HG02623 (cell line): ENCODE measurements at regions not wholly inside any gene's neighbourhood (a gene's known extent, or its start where the extent isn't known, plus 50 kb on each side); places are given as distances from the start of the nearest gene placed in this dataset.
"Not testable (repeated sequence)": the region's sequence is repeated elsewhere in the genome, so short reads cannot be mapped to it uniquely, and the experiment has no call there.

ENCODE experiments used
- ATAC-seq: cut with Tn5 transposase; IDR thresholded peaks from one replicate; pipeline ENCODE4 v1.9.1; 2021; ENCODE audit warnings: moderate library complexity; ENCODE audit not compliant: unreplicated experiment

DNA sequence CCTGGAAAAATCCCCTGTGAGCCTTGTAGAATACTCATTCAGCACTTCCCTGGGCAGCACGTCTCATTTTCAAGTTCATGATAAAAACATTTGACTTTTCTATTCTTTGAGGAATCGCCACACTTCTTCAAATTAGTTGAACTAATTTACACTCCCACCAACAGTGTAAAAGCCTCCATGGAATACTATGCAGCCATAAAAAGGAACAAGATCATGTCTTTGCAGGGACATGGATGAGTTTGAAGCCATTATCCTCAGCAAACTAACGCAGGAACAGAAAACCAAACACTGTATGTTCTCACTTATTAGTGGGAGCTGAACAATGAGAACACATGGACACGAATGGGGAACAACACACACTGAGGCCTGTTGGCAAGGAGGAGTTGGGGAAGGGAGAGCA, 102.0 kb upstream of the HEY2 start:
- ATAC-seq = no peak

DNA sequence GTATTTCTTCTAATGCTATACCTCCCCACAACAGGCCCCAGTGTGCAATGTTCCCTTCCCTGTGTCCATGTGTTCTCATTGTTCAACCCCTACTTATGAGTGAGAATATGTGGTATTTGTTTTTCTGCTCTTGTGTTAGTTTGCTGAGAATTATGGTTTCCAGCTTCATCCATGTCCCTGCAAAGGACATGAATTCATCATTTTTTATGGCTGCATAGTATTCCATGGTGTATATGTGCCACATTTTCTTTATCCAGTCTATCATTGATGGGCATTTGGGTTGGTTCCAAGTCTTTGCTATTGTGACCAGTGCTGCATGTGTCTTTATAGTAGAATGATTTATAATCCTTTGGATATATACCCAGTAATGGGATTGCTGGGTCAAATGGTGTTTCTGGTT, 95.7 kb upstream of the HEY2 start:
- ATAC-seq = not testable (repeated sequence)

DNA sequence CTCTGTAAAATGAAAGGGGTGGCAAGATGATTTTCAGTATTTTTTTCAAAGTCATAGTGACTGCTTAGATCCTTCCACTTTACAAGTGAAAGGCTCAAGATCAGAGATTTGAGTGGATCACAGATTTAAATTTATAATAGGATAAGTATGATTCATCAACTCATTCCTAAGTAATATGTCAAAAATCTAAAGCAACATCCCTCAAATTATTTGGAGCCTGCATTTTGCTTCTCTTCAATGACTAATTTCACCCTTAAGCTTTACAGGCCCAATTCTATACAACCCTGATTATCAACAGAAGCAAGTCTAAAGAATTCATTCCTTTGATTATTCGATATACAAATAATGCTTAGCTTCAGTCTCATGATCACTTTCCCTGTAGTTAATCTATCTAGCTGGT, 93.9 kb upstream of the HEY2 start:
- no peak for ATAC-seq

DNA sequence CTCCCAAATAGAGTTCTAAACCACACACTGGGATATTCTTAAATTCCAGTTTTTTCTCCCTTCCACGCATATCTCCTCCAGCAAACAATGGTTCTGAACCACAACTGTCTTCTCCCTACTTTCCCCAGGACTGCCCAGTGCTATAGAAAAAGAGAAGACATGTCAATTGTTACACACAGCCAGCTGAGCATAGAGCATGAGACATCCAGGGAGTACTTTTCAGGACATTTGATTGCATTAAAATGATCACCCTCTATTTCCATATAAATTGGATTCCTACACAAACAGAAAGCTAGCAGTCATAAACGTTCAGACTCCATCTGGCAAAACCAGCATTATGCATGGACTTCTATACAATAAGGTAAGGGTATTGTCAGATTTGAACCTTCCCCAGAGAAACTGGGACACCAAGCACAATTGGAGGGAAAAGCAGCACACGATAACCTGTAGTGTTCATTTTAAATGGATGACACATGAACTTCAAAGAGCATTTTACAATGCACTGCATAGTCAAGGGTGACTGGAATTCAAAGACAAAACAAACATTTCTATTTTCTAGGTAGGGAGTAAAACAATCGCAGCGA, 93.1 kb upstream of the HEY2 start:
- no peak for ATAC-seq

DNA sequence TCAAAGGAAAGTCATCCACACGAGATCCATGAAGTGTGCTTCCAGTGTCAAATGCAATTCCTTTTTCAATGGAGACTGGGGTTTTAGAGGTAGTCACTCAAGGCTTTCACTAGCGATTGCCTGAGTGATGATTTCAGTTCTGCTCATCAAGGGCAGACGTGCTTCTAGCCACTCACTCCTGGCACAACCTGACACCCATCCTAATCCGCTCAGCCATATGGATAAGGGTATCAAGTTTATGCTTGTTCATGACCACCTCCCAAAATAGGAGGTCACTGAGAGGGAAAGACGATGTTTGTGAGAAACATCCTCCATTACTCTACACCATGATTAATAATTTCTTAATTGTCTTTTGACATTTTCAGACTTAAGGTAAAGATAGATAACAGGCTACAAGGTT, 91.3 kb upstream of the HEY2 start:
- no peak for ATAC-seq

DNA sequence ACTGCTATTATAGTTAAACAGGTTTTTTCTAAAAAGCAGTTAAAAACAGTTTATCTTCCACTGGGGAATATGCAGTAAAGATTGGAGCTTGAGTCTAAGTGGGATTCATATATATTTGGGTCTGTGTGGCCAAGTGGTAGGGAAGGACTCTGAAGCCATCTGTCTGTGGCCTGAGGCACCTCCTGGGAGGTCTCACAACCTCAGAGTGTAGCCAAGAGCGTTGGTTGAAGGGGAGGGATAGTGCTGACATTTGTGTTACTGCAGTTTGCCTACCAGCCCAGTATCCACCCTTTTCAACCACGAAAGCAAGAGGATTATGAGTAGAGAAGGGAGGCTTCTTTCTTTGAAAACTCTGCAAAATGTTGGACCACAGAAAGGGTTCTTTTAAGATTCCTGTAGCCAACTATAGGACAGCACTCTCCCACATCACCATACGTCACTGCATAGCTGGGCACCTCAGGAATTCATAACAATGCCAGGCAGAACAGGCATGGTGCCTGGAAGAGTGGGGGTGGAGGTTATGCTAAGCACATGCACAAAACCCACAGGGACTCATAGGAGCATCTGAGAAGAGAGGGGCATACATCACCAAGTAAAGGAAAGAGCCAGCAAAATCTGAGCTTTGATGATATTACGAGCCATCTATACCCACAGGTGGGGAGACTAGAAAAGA, 90.5 kb upstream of the HEY2 start:
- no peak for ATAC-seq

DNA sequence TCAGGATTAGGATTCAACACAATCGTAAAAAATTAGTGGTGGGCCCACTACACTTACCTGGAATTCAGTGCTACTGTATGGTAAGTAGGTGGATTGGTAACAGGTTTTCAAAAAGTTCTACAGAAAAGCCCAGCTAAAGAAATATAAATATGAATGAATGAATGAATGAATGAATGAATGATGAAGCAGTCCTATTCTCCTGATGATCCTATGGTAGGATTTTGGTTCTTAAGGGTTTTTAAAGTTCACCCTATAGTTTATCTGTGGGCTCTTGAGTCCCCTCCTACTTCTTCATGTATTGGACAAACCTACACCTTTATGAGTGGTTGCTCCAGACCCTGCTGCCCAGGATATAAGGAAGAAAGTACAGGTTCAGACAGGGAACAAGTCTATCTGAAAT, 89.5 kb upstream of the HEY2 start:
- no peak for ATAC-seq

DNA sequence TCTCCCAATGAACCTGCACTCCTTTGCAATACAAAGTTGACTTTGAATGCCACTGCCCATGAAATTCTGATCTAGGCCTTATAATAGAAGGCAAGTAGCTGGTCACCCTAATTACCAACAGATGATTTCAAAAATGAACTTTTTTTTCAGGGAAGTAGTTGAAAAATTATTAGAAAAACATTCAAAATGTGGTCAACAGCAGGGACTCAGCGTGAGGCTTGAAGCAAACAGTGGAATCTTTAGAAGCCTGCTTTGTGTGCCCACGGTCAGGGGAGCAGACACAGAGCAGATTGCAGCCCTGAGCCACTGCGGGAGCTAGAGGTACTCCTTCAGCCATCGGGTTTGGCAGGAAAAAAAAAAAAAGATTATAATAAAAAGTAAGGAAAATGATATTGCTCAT, 87.1 kb upstream of the HEY2 start:
- ATAC-seq = no peak

DNA sequence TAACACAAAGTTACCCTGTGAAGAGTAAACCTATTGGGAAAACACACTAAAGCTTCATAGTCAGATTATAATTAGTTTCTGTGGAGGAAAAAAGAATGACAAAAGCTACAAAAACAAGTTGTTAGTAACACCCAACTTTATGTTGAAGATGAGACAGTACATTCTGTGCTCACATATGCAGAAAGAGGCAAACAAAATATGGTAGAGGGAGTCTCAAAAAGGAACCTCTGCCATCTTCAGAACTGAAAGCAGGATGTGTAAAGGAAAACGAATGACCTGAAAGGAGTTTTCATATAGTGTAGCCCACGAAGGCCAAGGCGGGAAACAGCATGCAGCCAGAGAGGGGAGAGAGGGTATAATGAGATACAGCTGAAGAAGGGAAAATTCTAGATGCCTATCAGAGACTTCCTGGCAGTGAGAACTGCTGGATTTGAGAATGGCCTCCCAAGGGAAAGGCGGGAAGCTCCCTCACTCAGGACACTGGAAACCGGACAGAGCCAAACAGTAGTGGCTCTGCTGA, 84.1 kb upstream of the HEY2 start:
- no peak for ATAC-seq

DNA sequence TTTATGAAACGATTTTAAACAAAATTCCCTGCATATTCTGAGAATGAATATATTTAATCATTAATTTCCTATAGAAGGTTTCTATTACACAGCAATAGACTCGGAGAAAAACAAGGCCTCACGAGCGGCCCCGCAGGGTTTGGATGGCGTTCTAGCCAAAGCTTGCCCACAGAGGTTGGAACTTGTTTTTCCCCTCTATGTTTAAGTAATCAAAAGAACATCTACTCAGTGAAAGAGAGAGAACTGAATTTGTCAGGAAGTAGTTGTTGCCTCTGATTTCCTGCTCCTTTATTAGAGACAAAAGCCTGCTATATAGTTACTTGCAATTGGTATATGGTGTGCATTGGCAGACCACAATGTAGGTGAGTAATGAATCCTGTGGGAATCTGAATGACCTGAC, 82.1 kb upstream of the HEY2 start:
- ATAC-seq = no peak

DNA sequence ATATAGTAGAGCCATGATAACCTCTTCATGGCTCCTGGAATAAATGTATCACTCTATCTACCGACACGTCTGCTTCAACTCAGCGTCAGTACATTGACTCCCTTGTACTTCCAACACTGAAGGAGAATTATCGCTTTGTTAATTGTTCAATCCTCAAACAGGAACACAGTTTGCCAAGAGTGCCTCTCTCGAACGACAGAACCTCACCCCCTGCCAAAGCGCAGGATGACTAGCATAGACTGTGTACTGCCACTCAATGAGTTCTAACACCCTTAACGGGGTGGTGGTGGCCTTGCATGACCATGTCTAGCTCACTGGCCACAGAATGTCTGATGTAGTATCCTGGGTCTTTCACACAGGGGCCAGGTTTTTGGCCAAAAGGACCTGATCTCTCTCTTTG, 81.4 kb upstream of the HEY2 start:
- no peak for ATAC-seq

DNA sequence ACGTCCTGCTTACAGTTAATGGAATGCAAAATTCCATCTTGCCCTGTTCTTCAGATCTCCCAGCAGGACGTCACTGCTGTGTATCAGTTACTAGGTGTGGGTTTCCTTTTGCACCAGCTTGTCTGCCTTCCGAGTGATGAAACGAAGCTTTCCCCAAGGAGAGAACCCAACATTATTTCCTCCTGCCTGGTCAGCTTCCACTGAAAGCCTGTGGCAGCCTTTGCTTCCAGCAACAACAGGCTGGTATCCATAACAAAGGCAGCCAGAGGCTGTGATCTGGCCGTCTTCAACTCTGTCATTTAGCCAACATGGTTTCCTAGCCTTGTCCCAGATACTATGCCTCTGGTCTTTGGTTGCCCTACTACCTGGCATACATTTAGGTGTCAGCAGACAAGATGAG, 78.9 kb upstream of the HEY2 start:
- ATAC-seq = no peak

DNA sequence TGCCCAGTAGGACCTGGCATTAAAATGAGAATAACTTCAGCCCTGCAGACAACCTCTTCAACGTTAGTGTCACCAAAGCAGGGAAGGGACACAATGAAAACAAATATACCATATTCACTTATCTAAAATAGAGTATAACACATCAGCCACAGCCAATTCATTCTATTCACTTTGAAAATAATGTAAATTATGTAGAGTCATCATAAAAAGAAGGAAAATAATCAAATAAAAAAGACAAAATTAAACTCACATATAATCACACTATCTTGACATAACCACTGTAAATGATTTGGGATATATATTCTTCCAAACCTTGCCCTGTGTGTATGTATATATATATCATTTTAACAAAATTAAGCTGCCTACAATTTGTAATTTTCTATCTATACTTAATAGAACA, 78.1 kb upstream of the HEY2 start:
- ATAC-seq = no peak

DNA sequence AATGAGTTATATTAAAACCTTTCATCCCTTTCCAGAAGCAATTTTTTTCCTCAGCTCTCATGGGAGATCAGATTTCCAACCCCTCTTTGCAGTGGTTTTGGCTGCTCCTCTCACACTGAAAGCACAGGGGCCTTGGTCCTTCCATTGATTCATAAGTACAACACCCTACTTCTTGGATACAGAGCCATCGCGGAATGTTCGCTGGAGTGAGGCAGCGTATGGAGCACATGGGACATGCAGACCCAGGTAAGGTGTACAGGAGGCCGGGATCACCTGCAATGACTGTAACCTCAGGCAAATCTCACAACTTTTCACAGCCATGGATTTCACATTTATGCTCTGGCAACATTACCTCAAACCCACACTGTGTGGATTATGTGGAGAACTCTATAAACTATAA, 75.2 kb upstream of the HEY2 start:
- no peak for ATAC-seq

DNA sequence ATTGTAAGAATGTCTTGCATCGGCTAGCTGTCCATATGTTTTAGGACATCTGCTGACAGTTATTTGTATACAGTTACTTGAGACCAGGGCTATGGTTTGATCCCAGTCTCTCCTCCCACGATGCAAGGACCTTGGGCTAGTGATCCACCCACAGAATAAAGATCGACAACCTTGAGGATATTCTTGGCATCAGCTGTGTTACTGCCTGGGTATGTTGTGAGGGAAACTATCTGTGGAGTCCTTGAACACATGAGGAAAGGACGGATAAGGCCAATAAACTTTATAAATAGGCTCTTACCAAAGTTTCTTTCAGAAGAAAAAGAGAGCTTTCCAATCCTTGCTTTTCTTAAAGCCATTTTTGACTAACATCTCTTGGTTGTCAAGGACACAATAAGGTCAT, 70.8 kb upstream of the HEY2 start:
- no peak for ATAC-seq

DNA sequence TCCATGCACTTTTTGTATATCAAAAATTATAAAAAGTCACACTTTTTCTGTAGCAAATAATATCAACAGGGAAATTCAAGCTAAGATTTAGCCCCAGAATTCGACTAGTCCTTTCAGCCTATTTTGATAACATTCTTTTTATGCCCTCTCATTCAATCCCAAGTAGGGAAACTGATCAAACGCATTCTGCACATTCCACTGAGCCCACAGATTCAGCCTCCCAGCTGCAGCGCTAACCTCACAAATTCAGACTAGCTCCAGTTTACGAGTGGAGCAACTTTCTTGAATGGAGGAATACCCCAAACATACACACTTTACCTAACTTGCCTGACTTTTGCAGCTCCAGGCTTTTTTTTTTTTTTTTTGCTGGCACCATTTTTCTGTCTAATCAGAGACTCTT, 70.3 kb upstream of the HEY2 start:
- ATAC-seq = no peak

DNA sequence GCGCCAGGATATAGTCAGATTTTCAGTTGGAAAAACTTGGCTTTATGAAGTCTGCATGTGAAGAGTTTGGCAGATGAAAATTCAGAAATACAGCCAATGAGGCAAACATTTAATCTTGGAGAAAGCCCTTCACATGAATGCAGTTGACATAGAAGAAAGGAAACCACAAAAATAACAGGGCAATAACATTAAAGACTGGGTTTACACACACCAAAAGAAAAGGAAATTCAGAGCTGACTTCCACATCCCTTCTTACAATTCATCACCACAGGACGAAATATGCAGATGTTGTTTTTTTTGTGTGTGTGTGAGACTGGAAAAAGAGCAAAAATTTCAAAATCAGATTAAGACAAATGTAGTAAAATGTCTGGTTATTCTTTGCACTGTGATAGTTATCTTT, 69.8 kb upstream of the HEY2 start:
- ATAC-seq = no peak

DNA sequence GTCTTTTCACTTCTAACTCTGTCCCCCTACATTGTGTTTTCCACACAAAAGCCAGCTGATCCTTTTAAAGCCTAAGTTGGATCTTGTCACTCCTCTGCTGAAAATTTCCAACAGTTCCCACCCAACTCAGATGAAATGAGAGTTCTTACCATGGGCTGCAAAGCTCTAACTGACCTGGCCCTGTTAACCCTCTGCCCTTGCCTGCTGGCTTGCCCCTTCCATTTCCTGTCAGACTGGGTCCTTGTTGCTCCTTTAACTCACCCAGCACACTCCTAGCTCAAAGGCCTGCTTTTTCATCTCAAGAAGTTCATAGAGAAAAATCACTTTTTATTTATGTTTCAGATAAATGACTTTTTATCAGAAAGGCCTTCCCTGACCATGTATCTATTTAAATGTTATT, 66.5 kb upstream of the HEY2 start:
- no peak for ATAC-seq

DNA sequence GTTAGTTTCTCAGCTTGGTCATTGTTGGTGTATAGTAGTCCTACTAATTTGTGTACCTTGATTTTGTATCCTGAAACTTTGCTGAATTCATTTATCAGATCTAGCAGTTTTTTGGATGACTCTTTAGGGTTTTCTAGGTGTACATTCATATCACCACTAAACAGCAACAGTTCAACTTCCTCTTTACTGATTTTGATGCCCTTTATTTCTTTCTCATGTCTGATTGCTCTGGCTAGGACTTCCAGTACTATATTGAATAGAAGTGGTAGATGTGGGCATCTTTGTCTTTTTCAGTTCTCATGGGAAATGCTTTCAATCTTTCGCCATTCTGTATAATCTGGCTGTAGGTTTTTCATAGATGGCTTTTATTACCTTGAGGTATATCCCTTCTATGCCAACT, 61.3 kb upstream of the HEY2 start:
- ATAC-seq = no peak

DNA sequence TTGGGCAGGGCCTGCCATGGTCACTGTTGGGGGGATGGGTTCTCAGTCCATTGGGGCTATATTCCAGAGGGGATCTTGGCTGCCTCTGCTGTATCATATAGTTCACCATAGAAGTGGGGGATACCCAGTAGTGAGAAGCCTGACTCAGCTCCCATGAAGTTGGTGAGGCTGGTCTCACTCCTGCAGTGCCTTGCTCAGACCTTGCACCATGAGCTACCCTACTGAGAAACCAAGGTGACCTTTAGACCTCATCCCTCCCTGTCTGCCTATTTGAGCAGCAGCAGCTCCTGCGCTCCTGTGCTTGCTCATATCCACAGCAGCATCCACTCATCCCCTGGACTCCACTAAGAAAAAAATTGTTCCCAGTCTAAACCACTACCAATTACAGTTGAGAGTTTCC, 56.0 kb upstream of the HEY2 start:
- ATAC-seq = no peak

DNA sequence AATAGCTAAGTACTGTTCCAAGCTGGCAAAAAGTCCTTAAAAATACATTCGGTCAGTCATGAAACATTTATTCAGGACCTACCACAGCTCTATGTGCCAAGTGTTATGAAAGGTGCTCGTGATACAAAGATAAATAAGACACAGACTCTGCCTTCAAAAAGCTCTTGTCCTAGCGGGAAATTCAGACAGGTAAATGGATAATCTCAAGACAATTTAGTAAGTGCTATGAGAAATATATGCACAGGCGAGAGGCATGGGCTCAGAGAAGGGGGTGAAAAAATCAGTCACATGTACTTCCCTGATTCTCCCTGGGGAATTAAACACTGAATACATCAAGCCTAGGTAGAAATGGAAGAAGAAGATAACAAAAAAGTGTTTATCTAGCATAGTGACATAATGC, 49.8 kb upstream of the HEY2 start:
- ATAC-seq = no peak
